ENCODE measurements at regions not wholly inside any gene's neighbourhood (a gene's known extent, or its start where the extent isn't known, plus 50 kb on each side); places are given as distances from the start of the nearest gene placed in this dataset.
"Not testable (repeated sequence)": the region's sequence is repeated elsewhere in the genome, so short reads cannot be mapped to it uniquely, and the experiment has no call there.

DNA sequence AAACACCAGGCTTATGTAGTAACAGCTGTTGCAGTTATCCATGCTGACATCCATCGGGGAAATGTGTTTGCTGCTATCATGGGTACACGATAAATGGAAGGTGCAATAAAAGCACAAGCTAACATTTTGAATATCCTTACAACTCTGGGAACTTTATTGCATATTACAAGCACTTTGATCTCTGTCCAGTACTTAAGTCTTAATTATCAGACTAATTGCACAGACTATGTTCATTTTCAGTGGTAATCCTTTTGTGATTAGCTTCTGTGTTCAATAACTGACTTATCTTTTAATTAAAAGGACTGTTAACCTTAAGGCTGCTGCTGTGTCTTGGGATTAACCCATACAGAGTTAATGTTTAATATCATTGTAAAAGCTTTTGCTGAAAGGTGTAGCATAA, 101.4 kb upstream of the ATP5MC3 start:
- peaks cover 0 to 10% (median 6%) of the 10 kb centered on the region in 5 experiments for H3K27me3 ChIP-seq (replicated peaks in 2 of 5; ENCODE audit: control insufficient read depth in 4 of 5, insufficient read depth in 5 of 5, low read length in 4 of 5)
- no peak for DNase-seq
- no peaks in the 10 kb centered on the region for H3K9me3 ChIP-seq (ENCODE audit: control extremely low read depth in 1 of 5, control insufficient read depth in 4 of 5, insufficient read depth in 2 of 5, low read depth in 1 of 5, low read length in 4 of 5)
- H3K4me1 ChIP-seq (ENCODE audit: control extremely low read depth in 1 of 4, control insufficient read depth in 4 of 4, insufficient read depth in 4 of 4, low read length in 3 of 4) = no peaks in the 10 kb centered on the region
- ChIA-PET CTCF (interaction anchor here (2.4 to 5.1 kb wide), 2 partner anchors 32 to 79 kb away, joined by 9 to 31 read pairs; no protein-coding TSS in a partner anchor), POLR2A (no interaction called here)
- 100% methylated on average over 2 of the region's 2 CpGs for WGBS (ENCODE audit: insufficient coverage)
- no peak overlapping the region for H3K4me3 ChIP-seq (ENCODE audit: control insufficient read depth in 1 of 7, extremely low read depth in 1 of 7, insufficient read depth in 4 of 7, low read depth in 2 of 7, low read length in 6 of 7)
- no peak overlapping the region for H3K27ac ChIP-seq (ENCODE audit: insufficient read depth in 1 of 2, low read depth in 1 of 2, low read length in 2 of 2, poor library complexity in 1 of 2, severe bottlenecking in 2 of 2)
- no peaks in the 10 kb centered on the region for H3K36me3 ChIP-seq (ENCODE audit: control insufficient read depth in 4 of 4, insufficient read depth in 4 of 4, low read length in 3 of 4)

- ChIA-PET CTCF (interaction anchor here (0.7 to 5.1 kb wide), 5 partner anchors 21 to 816 kb away, joined by 3 to 31 read pairs (median 5); no protein-coding TSS in a partner anchor), POLR2A (no interaction called here)
- peak; percentile 16 to 37 (median 29) for DNase-seq
- H3K27ac ChIP-seq (ENCODE audit: insufficient read depth in 1 of 2, low read depth in 1 of 2, low read length in 2 of 2, poor library complexity in 1 of 2, severe bottlenecking in 2 of 2) = no peak overlapping the region
- H3K4me1 ChIP-seq (ENCODE audit: control extremely low read depth in 1 of 4, control insufficient read depth in 4 of 4, insufficient read depth in 4 of 4, low read length in 3 of 4) = no peaks in the 10 kb centered on the region
- no peaks in the 10 kb centered on the region for H3K36me3 ChIP-seq (ENCODE audit: control insufficient read depth in 4 of 4, insufficient read depth in 4 of 4, low read length in 3 of 4)
- H3K9me3 ChIP-seq (ENCODE audit: control extremely low read depth in 1 of 5, control insufficient read depth in 4 of 5, insufficient read depth in 2 of 5, low read depth in 1 of 5, low read length in 4 of 5) = no peaks in the 10 kb centered on the region
- no CpG with 5 or more reads among the region's 1 CpG for WGBS (ENCODE audit: insufficient coverage)
- H3K4me3 ChIP-seq (ENCODE audit: control insufficient read depth in 1 of 7, extremely low read depth in 1 of 7, insufficient read depth in 4 of 7, low read depth in 2 of 7, low read length in 6 of 7) = no peak overlapping the region
- H3K27me3 ChIP-seq (replicated peaks in 2 of 5; ENCODE audit: control insufficient read depth in 4 of 5, insufficient read depth in 5 of 5, low read length in 4 of 5) = peaks cover 0 to 10% (median 6%) of the 10 kb centered on the region in 5 experiments
Observed at GRCh38 chr2:175282300-175282699, 100.8 kb upstream of the ATP5MC3 start.

- DNase-seq = no peak
- Histone ChIP-seq H3K4me3 (ENCODE audit: control insufficient read depth in 1 of 7, extremely low read depth in 1 of 7, insufficient read depth in 4 of 7, low read depth in 2 of 7, low read length in 6 of 7) (no peak overlapping the region), H3K36me3 (ENCODE audit: control insufficient read depth in 4 of 4, insufficient read depth in 4 of 4, low read length in 3 of 4) (no peaks in the 10 kb centered on the region), H3K27me3 (replicated peaks in 2 of 5; ENCODE audit: control insufficient read depth in 4 of 5, insufficient read depth in 5 of 5, low read length in 4 of 5) (peaks cover 0 to 8% (median 0%) of the 10 kb centered on the region in 5 experiments), H3K27ac (ENCODE audit: insufficient read depth in 1 of 2, low read depth in 1 of 2, low read length in 2 of 2, poor library complexity in 1 of 2, severe bottlenecking in 2 of 2) (no peak overlapping the region), H3K9me3 (ENCODE audit: control extremely low read depth in 1 of 5, control insufficient read depth in 4 of 5, insufficient read depth in 2 of 5, low read depth in 1 of 5, low read length in 4 of 5) (no peaks in the 10 kb centered on the region), H3K4me1 (ENCODE audit: control extremely low read depth in 1 of 4, control insufficient read depth in 4 of 4, insufficient read depth in 4 of 4, low read length in 3 of 4) (no peaks in the 10 kb centered on the region)
- ChIA-PET POLR2A (no interaction called here), CTCF (interaction anchor here (1.1 to 1.6 kb wide), 2 partner anchors 13 to 26 kb away, joined by 3 read pairs; no protein-coding TSS in a partner anchor)
- no CpG with 5 or more reads among the region's 2 CpGs for WGBS (ENCODE audit: insufficient coverage)
Observed at GRCh38 chr2:175277772-175278171, 96.3 kb upstream of the ATP5MC3 start.

DNA sequence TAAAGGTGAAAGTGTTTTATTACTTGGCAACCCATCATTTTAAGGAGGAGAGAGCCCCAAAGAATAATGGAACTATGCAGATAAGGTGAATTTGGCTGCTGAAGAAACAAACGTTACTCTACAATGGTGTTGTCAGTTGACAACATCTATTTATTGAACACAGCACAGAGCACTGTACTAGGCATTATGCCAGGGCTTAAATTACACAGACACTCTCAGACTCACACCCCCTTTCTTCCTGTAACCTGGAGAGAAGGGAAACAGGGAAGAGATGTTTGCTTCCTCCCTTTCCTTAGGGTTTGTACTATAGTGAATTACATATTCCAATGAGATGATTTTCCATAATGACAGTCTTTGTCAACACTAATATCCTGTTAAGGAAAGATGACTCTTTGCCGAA, 94.0 kb upstream of the ATP5MC3 start:
- peaks cover 0 to 8% (median 2%) of the 10 kb centered on the region in 5 experiments for H3K27me3 ChIP-seq (replicated peaks in 2 of 5; ENCODE audit: control insufficient read depth in 4 of 5, insufficient read depth in 5 of 5, low read length in 4 of 5)
- H3K4me1 ChIP-seq (ENCODE audit: control extremely low read depth in 1 of 4, control insufficient read depth in 4 of 4, insufficient read depth in 4 of 4, low read length in 3 of 4) = no peaks in the 10 kb centered on the region
- no peak overlapping the region for H3K4me3 ChIP-seq (ENCODE audit: control insufficient read depth in 1 of 7, extremely low read depth in 1 of 7, insufficient read depth in 4 of 7, low read depth in 2 of 7, low read length in 6 of 7)
- H3K9me3 ChIP-seq (ENCODE audit: control extremely low read depth in 1 of 5, control insufficient read depth in 4 of 5, insufficient read depth in 2 of 5, low read depth in 1 of 5, low read length in 4 of 5) = no peaks in the 10 kb centered on the region
- no peaks in the 10 kb centered on the region for H3K36me3 ChIP-seq (ENCODE audit: control insufficient read depth in 4 of 4, insufficient read depth in 4 of 4, low read length in 3 of 4)
- POLR2A ChIA-PET = interaction anchor here (0.7 kb wide), 1 partner anchor 8 kb away, joined by 3 read pairs; no protein-coding TSS in a partner anchor
- CTCF ChIA-PET = no interaction called here
- no peak for DNase-seq
- no peak overlapping the region for H3K27ac ChIP-seq (ENCODE audit: insufficient read depth in 1 of 2, low read depth in 1 of 2, low read length in 2 of 2, poor library complexity in 1 of 2, severe bottlenecking in 2 of 2)
- WGBS (ENCODE audit: insufficient coverage) = no CpG with 5 or more reads among the region's 2 CpGs

- Histone ChIP-seq H3K36me3 (ENCODE audit: control insufficient read depth in 4 of 4, insufficient read depth in 4 of 4, low read length in 3 of 4) (no peaks in the 10 kb centered on the region), H3K27me3 (replicated peaks in 2 of 5; ENCODE audit: control insufficient read depth in 4 of 5, insufficient read depth in 5 of 5, low read length in 4 of 5) (peaks cover 0 to 10% (median 2%) of the 10 kb centered on the region in 5 experiments), H3K4me1 (ENCODE audit: control extremely low read depth in 1 of 4, control insufficient read depth in 4 of 4, insufficient read depth in 4 of 4, low read length in 3 of 4) (no peaks in the 10 kb centered on the region), H3K4me3 (ENCODE audit: control insufficient read depth in 1 of 7, extremely low read depth in 1 of 7, insufficient read depth in 4 of 7, low read depth in 2 of 7, low read length in 6 of 7) (no peak overlapping the region), H3K27ac (ENCODE audit: insufficient read depth in 1 of 2, low read depth in 1 of 2, low read length in 2 of 2, poor library complexity in 1 of 2, severe bottlenecking in 2 of 2) (no peak overlapping the region), H3K9me3 (ENCODE audit: control extremely low read depth in 1 of 5, control insufficient read depth in 4 of 5, insufficient read depth in 2 of 5, low read depth in 1 of 5, low read length in 4 of 5) (peaks cover 0 to 4% (median 1%) of the 10 kb centered on the region in 5 experiments)
- no CpG with 5 or more reads among the region's 1 CpG for WGBS (ENCODE audit: insufficient coverage)
- no peak for DNase-seq
- POLR2A ChIA-PET = no interaction called here
- CTCF ChIA-PET = interaction anchor here (0.9 kb wide), 1 partner anchor 8 kb away, joined by 4 read pairs; no protein-coding TSS in a partner anchor
Observed at GRCh38 chr2:175259164-175259563, 77.7 kb upstream of the ATP5MC3 start.

- no peak overlapping the region for H3K27ac ChIP-seq (ENCODE audit: insufficient read depth in 1 of 2, low read depth in 1 of 2, low read length in 2 of 2, poor library complexity in 1 of 2, severe bottlenecking in 2 of 2)
- POLR2A ChIA-PET = no interaction called here
- CTCF ChIA-PET = interaction anchor here (0.7 to 1.0 kb wide), 2 partner anchors 10 to 841 kb away, joined by 3 read pairs; no protein-coding TSS in a partner anchor
- peaks cover 0 to 22% (median 2%) of the 10 kb centered on the region in 5 experiments for H3K27me3 ChIP-seq (replicated peaks in 2 of 5; ENCODE audit: control insufficient read depth in 4 of 5, insufficient read depth in 5 of 5, low read length in 4 of 5)
- H3K9me3 ChIP-seq (ENCODE audit: control extremely low read depth in 1 of 5, control insufficient read depth in 4 of 5, insufficient read depth in 2 of 5, low read depth in 1 of 5, low read length in 4 of 5) = peaks cover 0 to 4% (median 1%) of the 10 kb centered on the region in 5 experiments
- H3K4me3 ChIP-seq (ENCODE audit: control insufficient read depth in 1 of 7, extremely low read depth in 1 of 7, insufficient read depth in 4 of 7, low read depth in 2 of 7, low read length in 6 of 7) = no peak overlapping the region
- DNase-seq = no peak
- no peaks in the 10 kb centered on the region for H3K4me1 ChIP-seq (ENCODE audit: control extremely low read depth in 1 of 4, control insufficient read depth in 4 of 4, insufficient read depth in 4 of 4, low read length in 3 of 4)
- no peaks in the 10 kb centered on the region for H3K36me3 ChIP-seq (ENCODE audit: control insufficient read depth in 4 of 4, insufficient read depth in 4 of 4, low read length in 3 of 4)
- 93% methylated on average over 35 of the region's 69 CpGs for WGBS (ENCODE audit: insufficient coverage)
Observed at GRCh38 chr2:175256806-175257585, 75.5 kb upstream of the ATP5MC3 start.

DNA sequence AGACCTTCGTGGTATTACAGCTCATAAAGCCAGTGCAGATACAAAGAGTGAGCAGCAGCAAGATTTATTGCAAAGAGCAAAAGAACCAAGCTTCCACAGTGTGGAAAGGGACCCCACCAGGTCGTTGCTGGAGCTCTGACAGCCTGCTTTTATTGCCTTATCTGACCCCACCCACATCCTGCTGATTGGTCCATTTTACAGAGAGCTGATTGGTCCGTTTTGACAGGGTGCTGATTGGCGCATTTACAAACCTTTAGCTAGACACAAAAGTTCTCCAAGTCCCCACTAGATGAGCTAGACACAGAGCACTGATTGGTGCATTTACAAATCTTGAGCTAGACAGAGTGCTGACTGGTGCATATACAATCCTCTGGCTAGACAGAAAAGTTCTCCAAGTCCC, 74.9 kb upstream of the ATP5MC3 start:
- H3K27me3 ChIP-seq (replicated peaks in 2 of 5; ENCODE audit: control insufficient read depth in 4 of 5, insufficient read depth in 5 of 5, low read length in 4 of 5) = peaks cover 0 to 22% (median 2%) of the 10 kb centered on the region in 5 experiments
- H3K27ac ChIP-seq (ENCODE audit: insufficient read depth in 1 of 2, low read depth in 1 of 2, low read length in 2 of 2, poor library complexity in 1 of 2, severe bottlenecking in 2 of 2); H3K4me1 ChIP-seq (ENCODE audit: control extremely low read depth in 1 of 4, control insufficient read depth in 4 of 4, insufficient read depth in 4 of 4, low read length in 3 of 4); POLR2A ChIA-PET; H3K4me3 ChIP-seq (ENCODE audit: control insufficient read depth in 1 of 7, extremely low read depth in 1 of 7, insufficient read depth in 4 of 7, low read depth in 2 of 7, low read length in 6 of 7); DNase-seq; H3K36me3 ChIP-seq (ENCODE audit: control insufficient read depth in 4 of 4, insufficient read depth in 4 of 4, low read length in 3 of 4); H3K9me3 ChIP-seq (ENCODE audit: control extremely low read depth in 1 of 5, control insufficient read depth in 4 of 5, insufficient read depth in 2 of 5, low read depth in 1 of 5, low read length in 4 of 5): not testable (repeated sequence)
- 87% methylated on average over 4 of the region's 4 CpGs for WGBS (ENCODE audit: insufficient coverage)
- CTCF ChIA-PET = interaction anchor here (0.7 to 1.0 kb wide), 2 partner anchors 10 to 841 kb away, joined by 3 read pairs; no protein-coding TSS in a partner anchor
